HG03039 (cell line): ENCODE measurements at regions not wholly inside any gene's neighbourhood (a gene's known extent, or its start where the extent isn't known, plus 50 kb on each side); places are given as distances from the start of the nearest gene placed in this dataset.
"Not testable (repeated sequence)": the region's sequence is repeated elsewhere in the genome, so short reads cannot be mapped to it uniquely, and the experiment has no call there.

ENCODE experiments used
- ATAC-seq: cut with Tn5 transposase; IDR thresholded peaks from one replicate; pipeline ENCODE4 v1.9.1; 2021; ENCODE audit warnings: mild to moderate bottlenecking, moderate library complexity; ENCODE audit not compliant: unreplicated experiment

DNA sequence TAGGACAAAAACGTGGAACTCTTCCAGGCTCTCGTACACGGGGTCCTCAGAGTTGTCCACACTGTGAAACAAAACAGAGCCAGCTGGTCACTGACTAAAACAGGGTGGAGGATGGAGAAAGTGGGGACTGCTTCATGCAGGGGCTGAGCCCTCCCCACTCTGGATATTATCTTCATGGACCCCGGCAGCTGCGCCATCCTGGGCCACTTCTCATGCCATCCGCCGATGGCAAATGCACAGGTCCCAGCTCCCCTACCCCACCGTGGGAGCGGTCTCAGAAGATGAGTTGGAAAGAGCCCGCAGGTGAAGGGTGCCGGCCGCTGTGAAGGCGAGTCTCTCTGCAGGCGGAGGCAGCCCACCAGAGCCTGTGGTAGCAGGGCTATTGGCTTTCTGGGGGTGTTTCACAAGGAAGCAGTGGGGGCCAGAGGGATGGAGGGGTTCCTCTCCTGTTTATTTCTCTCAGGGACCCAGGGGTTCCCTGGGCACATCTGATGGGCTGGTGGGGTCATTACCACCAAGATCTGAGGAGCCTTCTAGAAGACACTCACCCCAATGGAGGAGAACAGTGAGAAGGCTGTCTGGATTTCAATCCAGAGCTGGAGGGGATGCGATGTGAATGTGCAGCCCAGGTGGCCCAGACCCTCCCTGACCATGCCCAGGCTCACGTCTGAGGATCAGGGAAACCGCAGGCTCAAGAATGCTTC is 177.3 kb downstream of the KLF13 start:
- ATAC-seq = no peak

DNA sequence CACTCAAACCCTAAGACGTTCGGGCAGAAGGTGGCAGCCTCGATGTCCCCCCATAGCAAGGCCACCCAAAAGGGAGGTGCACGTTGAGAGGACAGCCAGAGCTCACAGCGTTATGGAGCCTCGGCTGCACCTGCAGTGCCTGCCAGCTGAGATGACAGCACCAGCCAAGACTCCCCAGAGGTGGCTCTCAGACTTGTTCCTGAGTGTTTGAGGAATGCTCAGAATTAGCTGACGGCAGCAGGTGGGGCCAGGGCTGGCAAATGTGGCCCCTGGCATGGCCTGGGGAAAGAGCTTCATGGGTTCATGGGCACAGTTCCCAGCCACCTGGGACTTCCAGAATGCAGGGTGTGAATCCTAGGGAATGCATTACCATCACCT is 177.8 kb downstream of the KLF13 start:
- ATAC-seq = no peak

DNA sequence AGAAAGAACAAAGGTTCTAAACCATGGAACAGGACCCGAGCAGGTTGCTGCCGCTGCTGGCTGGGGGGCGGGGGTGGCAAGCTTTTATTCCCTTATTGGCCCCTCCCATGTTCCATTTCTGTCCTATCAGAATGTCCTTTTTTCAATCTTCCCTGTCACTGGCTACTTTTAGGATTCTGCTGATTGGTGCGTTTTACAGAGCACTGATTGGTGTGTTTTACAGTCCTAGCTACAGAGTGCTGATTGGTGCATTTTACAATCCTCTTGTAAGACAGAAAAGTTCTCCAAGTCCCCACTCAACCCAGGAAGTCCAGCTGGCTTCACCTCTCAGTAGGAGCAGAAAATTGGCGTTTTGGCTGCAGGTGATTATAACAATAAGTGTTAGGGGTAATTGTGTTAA is 180.9 kb downstream of the KLF13 start:
- ATAC-seq = not testable (repeated sequence)

DNA sequence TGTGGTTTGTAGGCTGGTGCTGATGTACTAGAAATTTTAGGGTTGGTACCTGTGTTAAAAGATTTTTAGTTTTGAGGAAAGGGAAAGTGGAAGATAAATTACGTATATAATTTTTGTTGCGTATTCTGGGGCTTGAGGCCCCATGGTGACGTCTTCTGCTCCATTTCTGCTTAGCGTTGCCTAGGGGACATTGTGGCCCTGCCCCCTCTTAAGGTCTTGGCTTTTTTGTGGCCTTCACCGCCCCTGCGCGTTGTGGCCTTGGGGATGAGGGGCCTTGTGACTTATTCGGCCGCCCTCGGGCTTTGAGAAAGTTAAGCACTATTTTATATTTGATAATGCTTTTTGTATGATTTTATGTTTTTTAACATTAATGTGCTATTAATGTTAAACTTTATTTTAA is 182.0 kb downstream of the KLF13 start:
- no peak for ATAC-seq

DNA sequence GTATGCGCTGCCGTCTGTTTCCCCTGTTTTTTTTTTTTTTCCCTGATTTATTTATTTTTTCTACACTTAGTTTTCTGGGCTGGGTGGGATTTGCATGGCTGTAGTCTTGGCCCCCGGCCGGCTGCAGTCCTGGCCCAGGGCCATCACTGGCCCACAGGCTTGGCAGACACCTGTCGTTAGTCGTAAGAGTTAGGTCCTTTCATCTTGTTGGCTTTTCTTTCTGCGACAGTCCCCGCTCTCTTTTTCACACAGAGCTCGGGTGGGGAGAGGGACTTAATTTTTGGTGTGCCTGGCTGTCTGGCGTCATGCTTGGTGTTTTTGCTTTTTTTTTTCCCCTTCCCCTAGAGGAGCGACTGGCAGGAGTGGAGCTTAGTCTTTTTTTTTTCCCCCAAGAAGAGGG is 183.4 kb downstream of the KLF13 start:
- ATAC-seq = no peak

DNA sequence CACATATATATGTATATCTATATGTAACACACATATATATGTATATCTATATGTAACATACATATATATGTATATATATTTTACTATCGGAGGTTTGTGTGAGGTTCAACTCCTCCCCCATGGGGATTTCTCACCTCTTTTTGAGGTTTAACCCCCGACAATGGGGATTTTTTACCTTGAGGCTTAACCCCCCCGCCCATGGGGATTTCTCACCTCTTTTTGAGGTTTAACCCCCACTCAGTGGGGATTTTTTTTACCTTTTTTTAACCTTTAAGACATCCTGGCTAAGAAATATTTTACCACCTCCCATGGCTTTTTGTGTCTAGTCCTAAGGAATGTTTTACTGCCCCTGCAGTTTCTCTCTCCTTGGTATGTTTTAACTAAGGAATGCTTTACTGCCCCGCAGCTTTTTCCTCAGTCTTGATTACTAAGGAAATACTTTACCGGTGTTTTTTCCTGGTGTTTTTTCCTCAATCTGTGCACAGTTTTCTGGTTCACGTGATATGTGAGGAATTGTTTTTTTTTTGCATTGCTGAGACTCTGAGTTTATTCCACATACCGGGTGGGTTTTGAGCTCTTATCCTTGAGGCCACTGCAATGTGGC is 185.2 kb downstream of the KLF13 start:
- no peak for ATAC-seq

DNA sequence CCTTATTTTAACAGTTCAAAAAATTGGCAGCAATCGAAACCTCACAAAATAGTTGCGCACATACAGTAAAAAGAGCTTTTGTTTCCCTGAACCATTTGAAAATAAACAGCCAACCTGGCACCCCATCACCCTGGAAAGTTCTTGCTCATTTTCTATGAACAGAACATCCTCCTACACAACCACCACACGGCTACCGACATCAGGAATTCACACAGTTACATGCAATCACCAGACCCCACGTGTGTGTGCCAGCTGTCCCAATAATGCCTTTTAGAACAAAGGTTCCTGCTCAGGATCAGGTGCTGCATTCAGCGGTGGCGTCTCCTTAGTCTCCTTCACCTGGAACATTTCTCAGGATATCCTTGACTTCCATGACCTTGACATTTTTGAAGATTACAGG is 186.5 kb downstream of the KLF13 start:
- ATAC-seq = no peak

DNA sequence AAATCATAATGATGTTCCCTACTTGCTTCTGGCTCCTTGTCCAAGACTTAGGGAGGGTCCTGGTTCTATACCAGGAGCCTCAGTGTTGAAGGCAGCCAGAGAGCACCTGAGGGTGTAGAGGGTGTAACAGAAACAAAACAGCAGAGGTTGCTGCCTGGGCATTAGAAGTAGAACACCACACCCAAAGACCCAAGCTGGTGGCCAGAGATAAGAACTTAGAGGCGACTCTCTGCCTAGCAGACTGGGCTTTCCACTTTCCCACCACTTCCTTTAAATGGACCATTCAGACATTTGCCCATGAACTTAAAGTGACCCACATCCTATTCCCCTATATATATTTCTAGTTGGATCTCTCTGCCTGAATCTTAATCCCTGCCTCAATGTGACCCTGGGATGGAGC is 189.8 kb downstream of the KLF13 start:
- no peak for ATAC-seq

DNA sequence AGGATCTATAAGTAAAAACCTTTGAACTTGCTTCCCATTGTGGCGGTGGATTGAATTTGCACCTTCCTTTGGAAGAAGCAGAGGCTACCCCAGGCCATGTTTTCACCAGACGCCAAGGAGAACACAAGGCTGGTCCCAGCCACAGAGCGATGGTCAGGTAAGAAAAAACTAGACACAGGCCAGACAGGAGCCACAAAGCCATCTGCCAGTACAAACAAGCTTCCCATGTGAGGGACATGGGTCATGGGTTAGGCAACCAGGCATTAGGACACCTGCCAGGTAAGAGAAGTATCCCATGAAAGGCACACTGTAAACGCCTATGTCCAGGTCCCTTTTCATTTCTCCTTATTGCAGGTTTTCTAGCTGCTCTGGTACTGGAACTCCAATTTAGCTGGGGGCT is 190.2 kb downstream of the KLF13 start:
- no peak for ATAC-seq

DNA sequence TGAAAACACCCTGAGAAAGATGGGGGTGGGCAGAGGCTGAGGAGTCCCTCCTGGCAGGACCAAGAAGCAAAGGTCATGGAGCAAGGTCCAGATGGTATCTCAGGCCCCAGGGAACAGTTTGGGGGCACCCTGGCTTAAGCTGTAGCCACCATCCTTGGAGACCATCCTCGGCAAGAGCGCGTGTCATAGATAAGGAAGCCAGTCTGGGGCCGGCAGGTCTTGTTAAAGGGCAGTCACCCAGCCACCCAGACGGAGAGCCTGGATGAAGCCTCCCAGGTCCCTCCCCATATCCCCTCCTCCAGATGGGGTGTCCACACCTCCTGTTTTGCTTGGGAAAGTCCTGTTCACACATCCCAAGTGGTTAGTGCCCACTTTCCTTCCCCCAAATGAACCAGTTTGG is 191.1 kb downstream of the KLF13 start:
- no peak for ATAC-seq

DNA sequence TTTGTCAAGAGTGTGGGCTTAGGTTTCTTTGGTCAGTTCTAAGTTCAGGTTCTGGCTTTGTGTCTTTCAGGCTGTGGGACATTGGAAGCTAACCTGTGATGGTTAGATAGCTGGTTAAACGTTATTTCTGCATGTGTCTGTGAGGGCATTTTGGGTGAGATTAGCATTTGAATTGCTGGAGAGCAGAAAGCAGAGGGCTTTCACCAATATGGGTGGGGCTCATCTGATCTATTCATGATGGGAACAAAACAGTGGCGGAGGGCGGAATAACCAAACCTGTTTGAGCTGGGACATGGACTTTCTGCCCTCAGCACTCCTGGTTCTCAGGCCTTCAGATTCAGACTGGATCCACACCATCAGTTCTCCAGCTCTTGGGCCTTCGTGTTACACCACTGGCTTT is 195.4 kb downstream of the KLF13 start:
- no peak for ATAC-seq

DNA sequence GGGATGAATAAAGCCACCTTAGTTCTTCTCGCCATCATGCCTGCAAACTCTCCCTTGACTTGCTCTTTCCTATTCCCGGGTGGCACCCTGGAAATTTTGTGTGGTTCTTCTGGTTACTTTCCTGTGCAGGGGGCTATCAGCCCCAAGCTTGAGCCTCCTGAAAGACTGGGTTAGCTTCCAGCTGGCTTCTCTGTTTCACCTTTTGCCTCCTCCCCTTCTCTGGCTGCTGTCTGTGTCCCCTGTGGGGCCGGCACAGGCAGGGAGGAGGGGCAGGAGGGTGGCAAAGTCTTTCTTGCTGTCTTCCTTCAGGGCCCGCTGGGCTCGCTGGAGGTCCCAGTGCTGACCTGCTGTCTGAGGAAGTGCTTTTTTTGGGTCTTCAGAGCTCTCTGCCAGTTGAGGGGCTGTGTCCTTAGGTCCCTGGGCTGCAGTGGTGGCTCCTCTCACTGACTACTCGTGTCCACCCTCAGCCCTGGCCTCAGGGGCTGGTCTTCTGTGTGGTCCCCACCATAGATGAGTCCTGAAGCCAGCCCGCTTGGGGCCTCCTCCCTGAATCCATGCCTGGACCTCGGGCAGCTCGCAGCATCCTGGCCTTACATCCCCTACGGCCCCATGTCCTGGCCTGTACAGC is 196.5 kb downstream of the KLF13 start:
- no peak for ATAC-seq

DNA sequence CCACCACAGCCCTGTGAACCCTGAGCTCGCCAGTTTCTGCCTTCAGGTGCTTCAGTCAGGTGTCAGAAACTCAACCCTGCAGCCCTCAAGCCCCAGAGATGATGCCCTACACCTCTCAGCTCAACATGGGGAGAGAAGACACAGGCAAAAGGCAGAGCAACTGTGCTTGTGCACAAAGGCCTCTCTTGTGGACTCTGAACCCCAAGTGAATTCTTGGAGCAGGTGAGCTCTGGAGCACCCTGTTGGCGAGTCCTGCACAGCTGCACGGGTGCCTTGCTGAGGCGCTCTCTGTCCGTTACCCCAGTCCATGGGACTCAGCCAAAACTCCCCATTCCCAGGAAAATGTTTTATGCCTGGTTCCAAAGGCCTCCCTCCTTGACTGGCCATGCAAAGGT is 197.0 kb downstream of the KLF13 start:
- ATAC-seq = no peak

DNA sequence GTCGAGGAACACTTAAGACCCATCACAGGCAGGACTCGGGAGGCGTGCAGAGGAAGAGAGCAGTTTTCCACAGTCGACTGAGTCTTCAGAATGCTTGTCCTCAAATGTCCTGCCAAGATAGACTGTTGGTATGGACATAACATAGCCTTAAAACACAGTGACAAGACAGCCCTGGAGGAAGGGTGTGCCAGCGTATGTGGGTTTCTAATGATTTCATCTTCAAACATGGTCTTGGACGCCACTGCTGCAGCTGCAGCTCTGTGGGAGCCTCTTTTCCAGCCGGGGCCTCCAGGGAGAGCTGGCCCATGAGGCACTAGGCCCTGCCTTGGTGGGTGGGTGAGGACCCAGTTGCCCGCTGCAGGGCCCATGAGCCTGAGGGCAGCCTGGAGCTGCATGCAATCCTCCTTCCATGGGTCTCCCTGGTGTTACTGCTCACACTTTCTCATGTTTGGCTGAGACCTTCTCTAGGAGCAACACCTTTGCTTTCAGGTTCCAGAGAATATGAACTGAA is 198.6 kb downstream of the KLF13 start:
- no peak for ATAC-seq

DNA sequence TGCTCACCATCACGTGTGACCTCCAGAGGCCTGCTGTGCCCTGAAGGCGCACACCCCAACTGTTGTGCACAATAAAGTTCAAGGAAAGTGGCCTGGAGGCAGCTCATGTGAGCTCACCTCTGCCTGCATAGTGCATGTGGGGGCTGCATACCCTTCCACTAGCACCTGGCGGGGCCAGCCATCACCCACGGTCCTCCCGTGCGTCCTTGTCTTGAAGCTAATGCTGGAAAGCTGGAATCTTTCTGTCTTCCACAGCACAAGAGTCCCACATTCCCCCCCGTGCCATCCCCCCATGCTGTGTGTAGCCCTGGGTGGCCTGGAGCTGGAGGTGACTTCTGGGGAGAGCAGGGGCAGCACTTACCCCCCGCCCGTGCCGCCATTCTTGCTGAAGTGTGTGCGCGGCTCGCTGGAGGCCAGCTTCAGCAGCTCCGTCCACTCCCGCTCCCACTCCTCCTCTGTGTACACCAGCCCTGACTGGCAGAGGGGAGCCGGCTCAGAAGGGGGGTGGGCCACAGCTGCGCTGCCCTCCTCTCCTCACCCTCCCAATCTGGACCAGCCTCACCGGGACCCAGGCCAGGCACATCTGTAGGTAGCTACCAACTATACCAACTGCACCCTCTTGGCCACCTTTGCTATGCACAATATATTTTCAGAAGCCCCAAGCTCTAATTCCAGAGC is 199.5 kb downstream of the KLF13 start:
- ATAC-seq = no peak

DNA sequence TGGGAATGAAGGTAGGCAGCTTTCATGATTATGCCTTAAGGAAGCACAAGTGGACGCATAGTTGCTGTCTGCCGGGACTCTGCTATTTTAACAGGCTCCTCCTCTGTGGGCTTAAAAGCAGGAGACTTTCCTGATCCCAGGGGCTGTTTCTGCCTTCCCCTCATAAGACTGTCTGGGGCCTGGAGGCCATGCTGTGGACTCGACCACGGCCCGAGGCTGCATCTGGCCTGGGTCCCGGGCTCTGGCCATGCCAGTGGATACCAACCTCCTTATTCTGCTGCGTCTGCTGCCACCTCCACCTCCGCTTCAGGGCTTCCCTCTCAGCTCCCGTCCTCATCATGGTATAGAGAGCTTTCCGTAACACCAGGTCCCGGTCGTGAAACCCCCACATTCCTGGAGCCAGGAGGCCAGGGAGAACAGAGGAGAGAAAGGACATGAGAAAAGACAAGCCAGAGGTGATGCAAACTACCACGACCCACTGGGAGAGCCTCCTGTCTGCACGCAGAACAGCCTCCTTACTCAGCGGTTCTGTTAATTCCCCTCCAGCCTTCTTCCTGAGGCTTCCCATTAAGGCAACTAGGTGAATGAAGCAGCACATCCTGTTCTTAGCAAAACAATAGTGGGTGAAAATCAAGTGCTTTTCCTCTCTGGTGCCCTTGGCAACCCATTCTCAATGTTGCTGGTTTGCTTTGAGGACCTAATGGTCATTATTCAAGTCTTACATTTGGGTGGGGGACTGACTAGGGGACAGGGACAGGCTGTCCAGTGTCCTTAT is 200.5 kb downstream of the KLF13 start:
- no peak for ATAC-seq

DNA sequence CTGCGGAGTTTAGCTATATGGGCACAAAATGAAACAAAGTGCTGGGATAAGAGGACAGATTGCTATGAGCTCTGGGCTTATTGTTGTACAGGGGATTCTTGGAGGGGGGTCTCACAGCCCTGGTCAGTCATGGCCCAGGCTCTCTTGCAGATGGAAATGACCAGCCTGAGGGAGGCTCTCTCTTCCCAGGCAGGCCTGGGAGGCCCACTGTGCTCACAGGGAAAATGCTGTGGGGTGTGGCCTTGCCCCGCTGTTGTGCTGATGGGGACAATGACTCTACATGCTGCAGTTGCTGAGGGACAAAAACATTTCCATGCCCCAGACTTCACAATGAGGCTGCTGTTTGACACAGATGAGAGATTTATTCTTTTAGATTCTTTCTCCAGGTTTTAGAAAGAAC is 202.2 kb downstream of the KLF13 start:
- no peak for ATAC-seq

DNA sequence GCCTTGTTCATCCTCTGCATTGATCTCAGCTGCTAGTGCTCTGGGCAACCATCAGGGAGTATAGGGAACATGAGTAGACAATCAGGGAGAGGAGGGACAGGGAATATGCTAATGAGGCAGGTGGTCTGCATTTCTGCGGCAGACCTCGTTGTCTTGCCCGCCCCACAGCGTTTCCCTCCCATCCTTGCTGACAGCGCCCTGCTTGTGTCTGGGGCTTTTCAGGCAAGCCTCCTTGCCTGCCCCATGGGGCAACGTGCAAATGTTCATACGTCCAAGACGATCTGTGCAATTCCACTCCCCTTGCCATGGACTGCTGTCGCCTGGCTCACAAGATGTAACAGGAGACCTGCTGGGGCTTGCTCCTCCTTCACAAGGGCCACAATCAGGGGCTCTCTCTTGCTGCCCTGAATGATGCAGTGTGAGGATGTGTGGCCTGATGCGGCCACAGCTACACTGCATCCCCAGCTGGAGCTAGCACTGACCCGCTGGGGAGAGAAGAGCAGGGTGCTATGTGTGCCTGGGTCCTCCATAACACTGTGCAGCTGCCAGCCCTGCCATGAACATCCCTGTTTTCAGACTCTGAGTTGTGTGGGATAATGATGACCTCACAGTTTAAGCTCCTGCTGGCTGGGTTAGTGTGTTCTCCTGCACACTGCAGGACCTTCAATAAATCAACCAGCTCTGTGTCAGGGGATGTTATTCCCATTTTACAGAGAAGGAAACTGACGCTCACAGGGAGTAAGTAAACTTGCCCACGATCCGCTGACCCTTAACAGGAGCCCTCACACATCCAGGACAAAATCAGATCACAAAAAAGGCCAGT is 211.3 kb downstream of the KLF13 start:
- ATAC-seq = no peak

DNA sequence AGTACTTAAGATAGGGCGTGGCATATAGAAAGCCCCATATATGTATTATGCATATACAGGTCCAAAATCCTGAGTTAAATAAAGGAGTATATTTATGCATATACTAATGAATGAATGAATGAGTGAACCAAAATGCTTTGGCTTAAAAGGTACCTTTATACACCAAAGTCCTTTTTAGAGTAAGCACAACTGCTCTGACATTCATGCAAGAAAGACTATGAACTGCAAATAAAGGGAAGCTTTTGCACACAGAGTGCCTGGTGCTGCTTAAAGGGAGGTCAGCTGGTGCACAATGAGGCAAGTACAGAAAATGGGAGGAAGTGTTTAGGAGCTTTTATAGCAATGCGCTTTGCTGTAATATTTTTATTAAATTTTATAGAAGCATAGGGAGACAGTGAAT is 214.0 kb downstream of the KLF13 start:
- ATAC-seq = no peak

DNA sequence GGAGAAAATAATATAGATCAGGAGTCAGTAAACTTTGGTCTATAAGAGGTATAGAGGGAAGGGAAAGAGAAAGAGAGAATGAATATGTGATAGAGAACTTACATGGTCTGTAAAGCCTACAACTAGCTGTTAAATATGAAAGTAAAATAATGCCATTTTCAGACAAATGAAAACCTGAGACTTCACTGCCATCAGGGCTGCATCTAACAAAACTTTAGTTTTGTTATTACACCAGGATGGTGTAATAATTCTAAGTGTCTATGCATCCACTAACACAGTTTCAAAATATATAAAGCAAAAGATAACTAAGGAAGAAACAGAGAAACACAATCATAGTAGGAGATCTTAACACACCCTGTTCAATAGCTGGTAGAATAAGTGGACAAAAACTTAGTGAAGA is 217.7 kb downstream of the KLF13 start:
- no peak for ATAC-seq
